ENCODE measurements at regions not wholly inside any gene's neighbourhood (a gene's known extent, or its start where the extent isn't known, plus 50 kb on each side); places are given as distances from the start of the nearest gene placed in this dataset.

- H4K20me1 ChIP-seq (ENCODE audit: control insufficient read depth, insufficient read depth, insufficient read length), result no peaks in the 10 kb centered on the region
- no peak overlapping the region for H2BK120ac ChIP-seq (ENCODE audit: low read depth, low read length, poor library complexity, severe bottlenecking)
- no peaks in the 10 kb centered on the region for H3K79me2 ChIP-seq (ENCODE audit: insufficient read depth, low read length)
- no peak for TF ChIP-seq CTCF (conservative IDR thresholded peaks at IDR 0.05)
- no peak overlapping the region for H3K23ac ChIP-seq (ENCODE audit: insufficient read length, low read depth, low read length)
- no peak for DNase-seq
- H3K4me1 Mint-ChIP-seq, result peaks cover 20 to 26% of the 10 kb centered on the region in 2 experiments
- H3K79me1 ChIP-seq (ENCODE audit: insufficient read depth, low read depth, low read length, poor library complexity, severe bottlenecking), result no peaks in the 10 kb centered on the region
- H2BK20ac ChIP-seq (ENCODE audit: low read depth, low read length, poor library complexity, severe bottlenecking), result no peak overlapping the region
- H3K14ac ChIP-seq (ENCODE audit: insufficient read depth, low read length), result no peak overlapping the region
- H3K27me3 ChIP-seq (ENCODE audit: insufficient read depth, low read length), result no peaks in the 10 kb centered on the region
- H2AK5ac ChIP-seq (ENCODE audit: insufficient read length, low read length), result no peak overlapping the region
- H2BK12ac ChIP-seq (ENCODE audit: insufficient read length, low read depth, low read length), result no peak overlapping the region
- no peak overlapping the region for H3K18ac ChIP-seq (ENCODE audit: insufficient read length, low read depth, low read length)
- H3K27ac ChIP-seq (ENCODE audit: insufficient read length, low read depth, low read length), result no peak overlapping the region
- no peak overlapping the region for H3K4me3 Mint-ChIP-seq
- H2BK15ac ChIP-seq (ENCODE audit: low read depth, low read length), result no peak overlapping the region
- no peak overlapping the region for H4K5ac ChIP-seq (ENCODE audit: insufficient read length, low read depth, low read length)
- no peak overlapping the region for H3T11ph ChIP-seq (ENCODE audit: low read length)
- no peaks in the 10 kb centered on the region for H3K9me3 ChIP-seq (ENCODE audit: control insufficient read depth, low read depth, low read length)
- no peak overlapping the region for H3K4me2 ChIP-seq (ENCODE audit: insufficient read depth, insufficient read length, low read length)
- no peaks in the 10 kb centered on the region for H3K36me3 Mint-ChIP-seq (ENCODE audit: insufficient read depth in 1 of 3, low read depth in 3 of 3)
- H3K9ac ChIP-seq (ENCODE audit: extremely low read depth, insufficient read length, low read length), result no peak overlapping the region
- no peak overlapping the region for H4K91ac ChIP-seq (ENCODE audit: insufficient read length, low read depth, low read length)
- H2AFZ ChIP-seq (ENCODE audit: low read length), result no peak overlapping the region
- H3K9me3 Mint-ChIP-seq, result no peaks in the 10 kb centered on the region; a peak in 1 of 5 replicates
- no peaks in the 10 kb centered on the region; the same call in 1 of the 2 replicates for H3K4me1 ChIP-seq (ENCODE audit: insufficient read depth, low read length)
- no peak overlapping the region for H2BK5ac ChIP-seq (ENCODE audit: insufficient read length, low read length)
- WGBS (ENCODE audit: extremely low coverage, insufficient read length, low lambda C conversion rate), result no CpG with 5 or more reads among the region's 9 CpGs
- H4K8ac ChIP-seq (replicated peaks; ENCODE audit: insufficient read length, low read depth, low read length), result no peak overlapping the region
- no peaks in the 10 kb centered on the region for H3K27me3 Mint-ChIP-seq (ENCODE audit: low read depth)
- H3K27ac Mint-ChIP-seq, result no peak overlapping the region
- H3K4ac ChIP-seq (ENCODE audit: low read depth, low read length), result no peak overlapping the region
- no peaks in the 10 kb centered on the region for H3K23me2 ChIP-seq (ENCODE audit: insufficient read length, low read depth, low read length, poor library complexity, severe bottlenecking)
- H3K56ac ChIP-seq (ENCODE audit: insufficient read length, low read depth, low read length), result no peak overlapping the region
These were observed 1040.8 kb upstream of the SEMA6D start for GRCh38 chr15:46676233-46677206.

All from H9 (cell line).